EH (cell line): ENCODE measurements at regions not wholly inside any gene's neighbourhood (a gene's known extent, or its start where the extent isn't known, plus 50 kb on each side); places are given as distances from the start of the nearest gene placed in this dataset.
A peak's percentile ranks its signal among the peaks of the same experiment; 100 is the strongest.

Experiments
- DNase-seq: peaks from one replicate; pipeline ENCODE4 v3.0.0-alpha.2; 2015; ENCODE audit warnings: low read depth

DNA sequence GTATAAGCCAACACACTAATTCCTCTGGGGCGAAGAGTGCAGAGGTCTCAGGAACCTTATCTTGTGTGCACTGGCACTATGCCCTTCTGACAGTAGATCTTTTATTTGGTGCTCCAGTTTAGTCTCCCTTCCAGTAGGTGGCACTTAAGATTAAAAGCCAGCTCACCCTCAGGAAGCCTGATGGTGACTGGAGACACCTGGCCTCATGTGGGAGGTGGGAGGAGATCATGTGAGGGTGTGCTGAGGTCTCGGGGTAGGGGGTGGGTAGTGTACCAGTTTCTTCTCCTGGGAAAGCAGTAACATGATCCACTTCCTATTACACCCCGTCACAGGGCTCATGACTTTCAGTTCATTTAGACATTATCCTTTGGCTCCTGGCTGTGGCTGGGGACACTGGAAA, 654.9 kb downstream of the ADCYAP1 start:
- no peak for DNase-seq

DNA sequence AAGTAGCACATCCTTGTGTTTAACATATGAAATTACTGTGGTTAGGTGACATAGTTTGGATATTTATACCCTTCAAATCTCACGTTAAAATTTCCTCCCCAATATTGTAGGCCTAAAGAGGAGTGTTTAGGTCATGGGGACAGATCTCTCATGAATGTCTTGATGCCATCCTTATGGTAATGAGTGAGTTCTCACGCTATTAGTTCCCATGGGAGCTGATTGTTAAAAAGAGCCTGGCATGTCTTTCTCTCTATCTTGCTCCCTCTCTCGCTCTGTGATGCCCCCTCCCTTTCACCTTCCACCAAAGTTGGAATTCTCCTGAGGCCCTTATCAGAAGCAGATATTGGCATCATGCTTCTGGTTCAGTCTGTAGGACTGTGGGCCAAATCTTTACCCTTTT, 660.1 kb downstream of the ADCYAP1 start:
- no peak for DNase-seq

- DNase-seq = no peak
These were observed 666.5 kb downstream of the ADCYAP1 start for GRCh38 chr18:1571206-1571605.

GRCh38 chr18:1573732-1574131, 669.1 kb downstream of the ADCYAP1 start:
- no peak for DNase-seq

GRCh38 chr18:1575084-1575483, 670.4 kb downstream of the ADCYAP1 start:
- no peak for DNase-seq

GRCh38 chr18:1578505-1578904, 673.8 kb downstream of the ADCYAP1 start:
- DNase-seq = no peak

DNA sequence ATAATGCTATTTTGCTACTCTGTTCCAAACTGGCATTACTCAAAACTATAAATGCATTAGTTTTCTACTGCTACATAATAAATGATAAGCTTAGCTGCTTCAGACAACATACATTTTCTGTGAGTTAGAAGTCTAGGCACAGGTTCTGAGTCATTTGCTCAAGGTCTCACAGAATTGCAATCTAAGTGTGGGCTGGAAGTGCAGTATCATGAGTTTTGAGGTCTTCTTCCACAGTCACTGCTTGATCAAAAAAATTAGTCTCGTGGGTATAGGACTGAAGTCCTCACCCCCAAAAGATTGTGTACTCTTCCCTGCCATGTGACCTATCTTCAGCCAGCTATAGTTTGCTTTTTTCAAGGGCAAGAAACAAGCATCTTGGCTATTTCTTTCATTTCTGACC, 676.9 kb downstream of the ADCYAP1 start:
- no peak for DNase-seq

DNA sequence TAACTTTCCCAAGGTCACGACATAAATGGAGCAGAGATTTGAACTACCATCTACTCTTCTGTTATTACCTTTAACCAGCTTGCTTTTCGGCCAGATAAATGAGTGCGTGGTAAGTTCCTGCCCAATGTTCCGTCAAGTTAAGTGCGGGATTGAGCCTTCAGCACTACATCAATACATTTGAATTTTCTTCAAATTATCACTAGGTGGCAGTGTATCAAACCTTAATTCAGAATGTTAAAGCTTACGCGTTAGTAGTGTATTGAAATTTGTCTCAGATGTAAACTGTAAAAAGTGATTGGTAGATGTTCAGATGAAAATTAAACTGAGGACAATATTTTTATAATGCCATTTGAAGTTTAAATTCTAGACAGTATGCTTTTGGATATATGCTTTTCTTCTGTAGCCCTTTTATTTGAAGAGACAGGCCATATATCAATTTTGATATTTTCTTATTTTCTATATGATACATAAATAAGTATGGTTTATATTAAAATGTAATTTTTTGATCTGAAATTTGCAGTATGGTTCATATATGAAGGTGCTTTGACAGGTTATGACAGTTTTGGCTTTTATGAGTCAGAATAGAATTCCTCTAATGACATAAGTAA, 681.3 kb downstream of the ADCYAP1 start:
- peak; percentile 38 for DNase-seq

- no peak for DNase-seq
These were observed 688.4 kb downstream of the ADCYAP1 start for GRCh38 chr18:1593091-1593490.

- no peak for DNase-seq
These were observed 690.5 kb downstream of the ADCYAP1 start for GRCh38 chr18:1595195-1595594.

DNA sequence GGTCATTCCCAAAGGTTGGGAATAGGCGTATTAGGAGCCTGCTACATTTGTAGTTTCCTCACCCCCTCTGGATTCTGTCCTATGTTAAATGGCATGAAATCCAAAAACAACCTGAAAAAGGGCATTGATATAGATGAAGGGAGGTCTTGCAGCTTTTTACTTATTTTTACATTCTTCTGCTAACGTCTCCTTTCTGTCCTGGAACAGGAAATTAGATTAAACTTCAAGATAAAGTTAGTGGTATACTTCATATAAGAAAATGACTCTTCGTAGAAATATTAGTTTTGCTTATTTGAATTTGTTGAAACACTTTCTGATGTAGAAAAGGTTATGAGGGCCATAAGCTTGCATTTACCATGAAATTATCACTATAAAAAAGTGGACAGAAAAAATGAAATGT, 694.5 kb downstream of the ADCYAP1 start:
- no peak for DNase-seq

- no peak for DNase-seq
These were observed 700.1 kb downstream of the ADCYAP1 start for GRCh38 chr18:1604751-1605150.

- no peak for DNase-seq
These were observed 713.7 kb downstream of the ADCYAP1 start for GRCh38 chr18:1618364-1618763.

DNA sequence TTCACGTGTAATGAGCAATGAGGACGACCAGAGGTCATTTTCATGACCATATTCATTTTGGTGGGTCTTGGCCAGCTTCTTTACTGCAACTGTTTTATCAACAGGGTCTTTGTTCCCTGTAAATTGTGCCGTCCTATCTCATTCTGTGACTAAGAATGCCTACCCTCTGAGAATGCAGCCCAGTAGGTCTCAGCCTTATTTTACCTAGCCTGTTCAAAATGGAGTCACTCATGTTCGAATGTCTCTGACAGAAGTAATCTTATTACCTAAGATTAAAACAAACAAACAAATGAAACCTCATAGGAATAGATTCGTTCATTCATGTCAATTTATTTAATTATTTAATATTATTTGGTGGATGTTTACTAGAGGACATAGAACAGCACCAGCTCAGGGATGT, 714.8 kb downstream of the ADCYAP1 start:
- no peak for DNase-seq

GRCh38 chr18:1624612-1625011, 719.9 kb downstream of the ADCYAP1 start:
- DNase-seq = no peak

DNA sequence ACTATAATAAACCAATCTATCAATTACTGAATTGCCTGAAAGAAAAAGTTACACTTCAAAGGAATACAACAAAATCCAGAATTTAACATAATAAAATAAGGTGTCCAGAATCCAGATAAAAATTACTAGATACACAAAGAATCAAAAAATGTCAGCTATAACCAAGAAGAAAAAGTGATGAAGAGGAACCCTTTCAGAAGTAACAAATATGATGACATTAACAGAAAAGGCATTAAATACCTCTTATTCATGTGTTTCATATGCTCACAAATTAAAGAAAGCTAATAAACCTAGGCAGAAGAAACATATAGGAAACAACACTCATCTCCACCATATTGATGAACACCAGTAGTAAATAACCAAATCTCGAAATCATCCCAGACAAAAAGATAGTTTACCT, 722.8 kb downstream of the ADCYAP1 start:
- no peak for DNase-seq

GRCh38 chr18:1648712-1649111, 744.0 kb downstream of the ADCYAP1 start:
- no peak for DNase-seq

DNA sequence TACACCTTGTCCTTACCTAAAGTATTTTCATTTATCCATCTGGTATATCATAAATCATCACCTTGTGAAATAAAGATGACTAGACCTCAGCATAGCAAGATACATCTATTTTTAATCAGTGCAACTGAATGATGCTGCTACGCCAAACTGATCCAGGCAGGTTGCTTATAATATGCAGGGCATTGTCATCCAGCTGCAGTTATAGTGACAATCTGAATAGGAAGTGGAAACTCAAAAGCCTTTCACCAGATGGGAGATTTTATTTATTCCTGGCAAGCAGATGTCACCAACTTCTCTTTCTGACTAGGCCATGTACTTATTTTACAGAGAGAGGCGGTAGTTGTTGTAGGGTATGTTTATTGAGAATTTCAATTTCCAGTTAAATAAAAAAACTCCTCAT, 747.3 kb downstream of the ADCYAP1 start:
- DNase-seq = no peak

DNA sequence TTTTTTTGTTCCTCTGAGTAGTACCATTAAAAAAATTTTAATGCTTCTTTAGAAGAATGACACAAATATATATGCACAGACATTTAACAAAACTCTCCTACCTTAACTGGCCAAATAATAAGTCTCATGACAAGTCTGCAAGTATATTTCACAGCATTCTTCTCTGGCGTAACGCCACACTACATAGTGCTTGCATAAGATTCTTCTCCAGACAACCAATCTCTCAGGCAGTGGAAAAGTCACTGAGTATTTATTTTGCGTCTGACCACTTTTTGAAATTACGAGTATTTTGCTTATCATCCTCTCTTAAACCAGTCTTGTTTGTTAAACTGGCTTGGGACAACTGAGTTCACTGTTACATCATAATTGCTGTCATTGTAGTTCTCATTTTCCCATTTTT, 749.2 kb downstream of the ADCYAP1 start:
- no peak for DNase-seq

GRCh38 chr18:1657876-1658275, 753.2 kb downstream of the ADCYAP1 start:
- no peak for DNase-seq

DNA sequence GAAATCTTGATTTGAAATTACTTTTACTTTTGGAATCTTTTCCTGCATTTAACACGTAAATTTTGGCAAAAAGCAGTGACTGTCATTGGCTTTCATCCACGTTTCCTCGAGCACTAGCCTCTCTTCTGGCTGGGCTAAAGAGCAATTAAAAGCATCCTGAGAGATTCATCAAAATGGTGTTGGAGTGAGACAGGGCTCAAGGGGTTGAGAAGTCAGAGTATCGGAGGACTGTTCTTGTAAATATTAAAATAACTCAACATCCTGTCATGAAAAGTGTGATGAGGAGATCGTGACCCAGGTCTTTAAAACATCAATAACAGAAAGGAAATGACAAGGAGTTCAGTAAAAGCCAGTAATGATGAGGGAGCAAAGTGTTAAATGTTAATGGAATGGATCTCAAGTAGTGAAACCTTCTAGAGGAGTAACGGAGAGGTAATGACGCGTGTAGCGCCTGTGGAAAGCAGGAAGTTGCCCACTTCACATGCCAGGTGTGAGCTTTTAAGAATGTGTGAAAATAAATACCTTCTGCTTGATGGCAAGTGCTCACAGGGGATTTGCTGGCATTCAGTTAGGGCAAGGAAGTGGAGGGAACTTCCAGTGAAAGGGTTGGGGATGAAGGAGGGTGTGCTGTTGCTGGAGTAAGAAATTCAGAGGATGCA, 754.4 kb downstream of the ADCYAP1 start:
- no peak for DNase-seq

GRCh38 chr18:1663879-1664705, 759.4 kb downstream of the ADCYAP1 start:
- no peak for DNase-seq

GRCh38 chr18:1665079-1665478, 760.4 kb downstream of the ADCYAP1 start:
- no peak for DNase-seq
